ENCODE measurements at regions not wholly inside any gene's neighbourhood (a gene's known extent, or its start where the extent isn't known, plus 50 kb on each side); places are given as distances from the start of the nearest gene placed in this dataset.

DNA sequence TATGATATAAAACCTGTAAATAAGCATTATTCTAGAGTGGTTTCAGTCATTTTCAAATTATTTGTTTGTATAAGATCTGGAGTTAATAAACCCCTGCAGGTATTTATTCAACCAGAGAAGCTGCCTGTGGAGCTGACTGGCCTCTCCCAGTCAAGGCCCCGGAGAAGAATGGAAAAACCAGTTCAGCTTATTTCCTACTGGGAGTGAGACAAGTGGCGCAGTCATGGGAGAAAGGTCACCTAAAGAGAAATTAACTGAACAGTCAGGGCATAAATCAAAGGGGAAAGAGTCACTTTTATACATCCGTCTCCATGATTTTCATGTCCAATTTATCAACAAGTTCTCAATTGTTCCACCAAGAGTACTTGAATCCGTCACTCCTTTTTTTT, 240.9 kb downstream of the RNF152 start:
- H3K9me3 ChIP-seq (ENCODE audit: control insufficient read depth, low read depth, low read length), result no peaks in the 10 kb centered on the region
- no peak overlapping the region for H3K9ac ChIP-seq (ENCODE audit: control insufficient read depth, extremely low read depth, insufficient read depth, low read length)
- no peaks in the 10 kb centered on the region for H3K27me3 ChIP-seq (ENCODE audit: control insufficient read depth, extremely low read depth, insufficient read depth, low read length)
- no peak overlapping the region for H3K4me2 ChIP-seq (ENCODE audit: control insufficient read depth, extremely low read depth, insufficient read depth, low read depth, low read length)
- H3K4me3 ChIP-seq (ENCODE audit: control insufficient read depth in 2 of 3, extremely low read depth in 1 of 3, insufficient read depth in 2 of 3, low read depth in 1 of 3, low read length in 3 of 3), result no peak overlapping the region
- no peak overlapping the region for H3K27ac ChIP-seq (ENCODE audit: control insufficient read depth, insufficient read depth, low read length)
- H2AFZ ChIP-seq (ENCODE audit: control insufficient read depth, low read length), result no peak overlapping the region
- DNase-seq (ENCODE audit: low read depth, low spot score) (no peak), FAIRE-seq (no peak)
- H4K20me1 ChIP-seq (ENCODE audit: control insufficient read depth, extremely low read depth, insufficient read depth, low read length), result no peaks in the 10 kb centered on the region
- dilution Hi-C loops (cut with MboI; ENCODE audit: extremely low pct_ligation_motif_present, low sequenced_read_pairs), result no loop called here
- H3K36me3 ChIP-seq (ENCODE audit: control insufficient read depth in 2 of 2, extremely low read depth in 1 of 2, insufficient read depth in 2 of 2, low read length in 2 of 2), result no peaks in the 10 kb centered on the region
- no peaks in the 10 kb centered on the region for H3K79me2 ChIP-seq (ENCODE audit: control insufficient read depth, insufficient read depth, low read length)
- H3K9me1 ChIP-seq (ENCODE audit: control insufficient read depth, extremely low read depth, insufficient read depth, low read length), result no peaks in the 10 kb centered on the region
- TF ChIP-seq CTCF (optimal IDR thresholded peaks at IDR 0.05 in 1 of 3, IDR thresholded peaks at IDR 0.05 in 1 of 3, conservative IDR thresholded peaks at IDR 0.05 in 1 of 3; ENCODE audit: extremely low read depth in 1 of 3, insufficient read depth in 2 of 3, low read length in 3 of 3) (no peak), EZH2 (IDR thresholded peaks at IDR 0.05; ENCODE audit: low read length) (no peak)
- H3K4me1 ChIP-seq (ENCODE audit: control insufficient read depth, extremely low read depth, insufficient read depth, low read length), result no peaks in the 10 kb centered on the region

DNA sequence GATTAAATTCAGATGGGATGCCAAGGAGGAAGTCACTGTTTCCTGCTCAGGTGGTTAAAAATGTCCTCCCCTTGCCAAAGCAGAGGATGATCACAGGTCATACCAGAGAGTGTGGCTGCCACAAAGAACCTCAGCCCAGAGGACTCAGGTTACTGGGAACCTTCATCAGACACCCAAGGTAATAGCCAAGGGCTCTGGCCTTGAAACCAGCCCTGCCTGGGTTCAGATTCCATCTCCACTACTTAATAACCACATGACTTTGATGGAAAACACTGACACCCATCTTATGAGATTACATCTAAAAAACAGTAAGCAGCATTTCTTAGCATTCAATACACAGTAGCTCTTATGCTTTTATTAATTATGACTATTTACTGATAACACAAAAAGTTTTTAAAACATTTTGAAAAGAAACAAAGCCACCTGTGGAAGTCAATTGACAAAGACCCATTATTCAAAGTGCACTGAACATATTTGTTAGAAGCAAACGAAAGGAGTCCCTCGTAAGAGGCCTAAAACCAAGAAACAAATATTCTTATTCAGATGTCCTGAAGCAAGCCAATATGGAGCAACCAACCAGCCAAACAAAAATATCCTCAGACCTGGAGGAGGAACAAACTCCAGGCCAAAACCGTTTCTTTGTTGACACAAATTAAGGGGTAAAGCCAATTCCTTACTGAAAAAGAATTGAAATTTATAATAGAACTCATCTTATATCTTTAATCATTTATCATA, 241.5 kb downstream of the RNF152 start:
- Histone ChIP-seq H3K9ac (ENCODE audit: control insufficient read depth, extremely low read depth, insufficient read depth, low read length) (no peak overlapping the region), H3K9me3 (ENCODE audit: control insufficient read depth, low read depth, low read length) (no peaks in the 10 kb centered on the region), H3K9me1 (ENCODE audit: control insufficient read depth, extremely low read depth, insufficient read depth, low read length) (no peaks in the 10 kb centered on the region), H2AFZ (ENCODE audit: control insufficient read depth, low read length) (no peak overlapping the region), H3K4me2 (ENCODE audit: control insufficient read depth, extremely low read depth, insufficient read depth, low read depth, low read length) (no peak overlapping the region), H4K20me1 (ENCODE audit: control insufficient read depth, extremely low read depth, insufficient read depth, low read length) (no peaks in the 10 kb centered on the region), H3K79me2 (ENCODE audit: control insufficient read depth, insufficient read depth, low read length) (no peaks in the 10 kb centered on the region), H3K27ac (ENCODE audit: control insufficient read depth, insufficient read depth, low read length) (no peak overlapping the region), H3K27me3 (ENCODE audit: control insufficient read depth, extremely low read depth, insufficient read depth, low read length) (no peaks in the 10 kb centered on the region), H3K4me3 (ENCODE audit: control insufficient read depth in 2 of 3, extremely low read depth in 1 of 3, insufficient read depth in 2 of 3, low read depth in 1 of 3, low read length in 3 of 3) (no peak overlapping the region), H3K36me3 (ENCODE audit: control insufficient read depth in 2 of 2, extremely low read depth in 1 of 2, insufficient read depth in 2 of 2, low read length in 2 of 2) (no peaks in the 10 kb centered on the region), H3K4me1 (ENCODE audit: control insufficient read depth, extremely low read depth, insufficient read depth, low read length) (no peaks in the 10 kb centered on the region)
- DNase-seq (ENCODE audit: low read depth, low spot score), result no peak
- FAIRE-seq, result no peak
- TF ChIP-seq EZH2 (IDR thresholded peaks at IDR 0.05; ENCODE audit: low read length), result no peak
- TF ChIP-seq CTCF (optimal IDR thresholded peaks at IDR 0.05 in 1 of 3, IDR thresholded peaks at IDR 0.05 in 1 of 3, conservative IDR thresholded peaks at IDR 0.05 in 1 of 3; ENCODE audit: extremely low read depth in 1 of 3, insufficient read depth in 2 of 3, low read length in 3 of 3), result no peak
- dilution Hi-C loops (cut with MboI; ENCODE audit: extremely low pct_ligation_motif_present, low sequenced_read_pairs), result no loop called here

Data from keratinocyte (primary cell).